ENCODE measurements at regions not wholly inside any gene's neighbourhood (a gene's known extent, or its start where the extent isn't known, plus 50 kb on each side); places are given as distances from the start of the nearest gene placed in this dataset.

DNA sequence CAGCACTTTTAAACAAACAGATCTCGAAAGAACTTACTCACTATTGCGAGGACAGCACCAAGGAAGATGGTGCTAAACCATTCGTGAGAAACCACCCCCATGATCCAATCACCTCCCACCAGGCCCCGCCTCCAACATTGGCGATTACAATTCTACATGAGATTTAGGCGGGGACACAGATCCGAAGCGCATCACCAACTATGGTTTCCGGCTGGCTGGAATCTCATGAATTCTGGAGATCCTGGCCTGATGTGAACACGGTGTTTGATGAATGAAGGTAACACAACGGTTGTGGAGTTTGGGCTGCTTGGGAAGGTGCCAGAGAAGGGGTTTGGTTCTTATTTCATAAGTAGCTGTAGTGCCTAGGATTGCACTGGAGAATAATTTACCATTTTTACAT is 216.7 kb downstream of the EMX2 start:
- Histone ChIP-seq H3K4me2 (ENCODE audit: insufficient read depth in 1 of 2, low read depth in 2 of 2, low read length in 2 of 2) (no peak overlapping the region), H3K23ac (ENCODE audit: insufficient read length) (no peak overlapping the region), H4K20me1 (replicated peaks in 1 of 2; ENCODE audit: control insufficient read depth in 1 of 2, insufficient read depth in 2 of 2, low read length in 2 of 2) (no peaks in the 10 kb centered on the region), H3K18ac (ENCODE audit: extremely low read depth, low read length) (no peak overlapping the region), H2BK20ac (ENCODE audit: low read length) (no peak overlapping the region), H4K5ac (ENCODE audit: insufficient read length, low read depth, low read length) (no peak overlapping the region), H3K27ac (ENCODE audit: low read depth, low read length) (no peak overlapping the region), H3K23me2 (ENCODE audit: low read depth, low read length) (no peaks in the 10 kb centered on the region), H3K79me1 (ENCODE audit: low read depth, low read length) (no peaks in the 10 kb centered on the region), H3K36me3 (ENCODE audit: control insufficient read depth in 2 of 4, insufficient read depth in 4 of 4, low read length in 3 of 4) (no peaks in the 10 kb centered on the region), H2BK120ac (replicated peaks; ENCODE audit: low read depth, low read length) (no peak overlapping the region), H3K4ac (replicated peaks; ENCODE audit: insufficient read length, low read depth, low read length) (no peak overlapping the region), H2BK5ac (ENCODE audit: low read depth, low read length) (no peak overlapping the region), H3K9me3 (ENCODE audit: insufficient read depth in 2 of 2, low read depth in 1 of 2, low read length in 1 of 2) (no peaks in the 10 kb centered on the region), H2AK5ac (ENCODE audit: low read depth, low read length) (no peak overlapping the region), H4K91ac (replicated peaks; ENCODE audit: insufficient read length, low read length) (no peak overlapping the region), H3K56ac (replicated peaks; ENCODE audit: insufficient read length, low read depth, low read length) (no peak overlapping the region), H2BK15ac (ENCODE audit: low read length) (no peak overlapping the region), H2BK12ac (ENCODE audit: low read depth, low read length) (no peak overlapping the region), H3K4me3 (ENCODE audit: extremely low read depth in 1 of 4, insufficient read depth in 2 of 4, low read depth in 3 of 4, low read length in 4 of 4) (no peak overlapping the region), H3K14ac (ENCODE audit: insufficient read length) (no peak overlapping the region), H3K79me2 (ENCODE audit: control insufficient read depth in 1 of 2, insufficient read depth in 2 of 2, low read length in 2 of 2) (no peaks in the 10 kb centered on the region), H2AFZ (ENCODE audit: low read length) (no peak overlapping the region), H3K9ac (replicated peaks in 1 of 4; ENCODE audit: extremely low read depth in 1 of 4, low read depth in 3 of 4, low read length in 3 of 4) (no peak overlapping the region), H4K8ac (ENCODE audit: extremely low read depth, insufficient read depth, low read length) (no peak overlapping the region), H3K4me1 (replicated peaks in 1 of 4; ENCODE audit: control insufficient read depth in 3 of 4, insufficient read depth in 4 of 4, low read length in 3 of 4) (peaks cover 0 to 5% (median 0%) of the 10 kb centered on the region in 4 experiments; a peak in 1 of 7 replicates), H3K27me3 (replicated peaks in 1 of 4; ENCODE audit: control insufficient read depth in 3 of 4, extremely low read depth in 1 of 4, insufficient read depth in 3 of 4, low read length in 3 of 4) (no peaks in the 10 kb centered on the region; a peak in 1 of 7 replicates)
- 89% methylated on average over 11 of the region's 11 CpGs; no CpG with 5 or more reads in 1 of the 2 experiments for WGBS, 2 experiments (ENCODE audit: extremely low coverage in 1 of 2, insufficient coverage in 1 of 2, insufficient read length in 1 of 2, insufficient replicate concordance in 2 of 2, low coverage in 1 of 2, low lambda C conversion rate in 2 of 2, missing lambda C conversion rate in 1 of 2)
- TF ChIP-seq TEAD4 (IDR thresholded peaks at IDR 0.05; ENCODE audit: low read depth, low read length) (no peak), BACH1 (IDR thresholded peaks at IDR 0.05; ENCODE audit: low read length) (no peak), SP4 (IDR thresholded peaks at IDR 0.05; ENCODE audit: low read length) (no peak)
- POLR2A ChIA-PET (ENCODE audit: partially characterized antibody), result no interaction called here
- no peak for FAIRE-seq
- CTCF ChIA-PET (ENCODE audit: partially characterized antibody), result interaction anchor here (2.0 kb wide), 1 partner anchor 500 kb away, joined by 5 read pairs; no protein-coding TSS in a partner anchor
- DNase-seq (ENCODE audit: low read depth in 1 of 2, low spot score in 2 of 2), result no peak

All from H1 (cell line).